Fibroblast of peridontal ligament (primary cell): ENCODE measurements at regions not wholly inside any gene's neighbourhood (a gene's known extent, or its start where the extent isn't known, plus 50 kb on each side); places are given as distances from the start of the nearest gene placed in this dataset.

Source experiments
- DNase-seq: peaks from one replicate; pipeline ENCODE4 v3.0.0-alpha.2; 2010; ENCODE audit errors: extremely low read depth

DNA sequence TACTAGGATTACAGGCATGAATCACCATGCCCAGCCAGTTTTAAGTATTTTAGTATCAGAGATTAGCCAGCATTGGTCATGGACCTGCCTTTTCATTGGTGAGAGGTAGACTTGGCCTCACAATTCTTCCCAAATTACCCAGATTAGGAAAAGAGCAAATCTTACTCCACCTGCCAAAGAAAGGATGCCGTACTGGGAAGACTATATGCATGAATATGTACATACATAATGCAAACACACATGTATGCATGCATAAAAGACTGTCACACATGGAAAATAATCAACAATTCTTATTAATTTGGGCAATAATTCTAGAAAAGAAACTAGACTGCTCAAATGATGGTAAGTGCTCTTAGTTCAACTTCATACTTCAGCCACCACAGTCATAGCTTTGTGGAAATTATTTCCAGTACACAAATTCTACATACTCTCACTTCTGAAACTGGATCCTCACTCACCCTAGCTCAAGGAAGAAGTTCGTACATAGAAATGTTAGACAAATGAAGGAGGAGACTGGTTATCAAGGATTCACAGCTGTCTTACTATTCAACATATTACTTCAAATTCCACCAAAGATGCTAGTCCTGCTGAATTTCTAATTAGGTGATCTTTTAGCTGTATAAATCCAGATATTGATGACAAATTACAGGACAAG is 73.7 kb downstream of the MINAR2 start:
- no peak for DNase-seq

DNA sequence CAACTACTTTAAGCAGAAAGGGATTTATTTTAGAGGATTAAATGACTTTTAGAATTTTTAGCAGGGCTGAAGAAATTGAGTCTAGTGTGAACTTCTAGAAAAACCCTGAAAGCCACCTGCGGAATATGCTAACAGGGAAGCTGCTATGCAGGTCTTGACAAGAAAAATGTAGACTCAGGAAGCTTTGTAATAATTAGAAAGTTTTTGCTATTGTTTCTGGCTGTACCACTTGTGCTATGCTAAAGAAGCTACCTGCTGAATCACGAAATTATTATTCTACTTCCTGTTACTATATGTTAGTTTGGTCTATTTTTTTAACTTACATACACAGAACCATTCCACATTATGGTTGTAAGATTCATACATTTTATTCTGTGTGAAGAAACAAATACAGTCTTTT is 74.0 kb upstream of the CHSY3 start:
- DNase-seq = no peak

DNA sequence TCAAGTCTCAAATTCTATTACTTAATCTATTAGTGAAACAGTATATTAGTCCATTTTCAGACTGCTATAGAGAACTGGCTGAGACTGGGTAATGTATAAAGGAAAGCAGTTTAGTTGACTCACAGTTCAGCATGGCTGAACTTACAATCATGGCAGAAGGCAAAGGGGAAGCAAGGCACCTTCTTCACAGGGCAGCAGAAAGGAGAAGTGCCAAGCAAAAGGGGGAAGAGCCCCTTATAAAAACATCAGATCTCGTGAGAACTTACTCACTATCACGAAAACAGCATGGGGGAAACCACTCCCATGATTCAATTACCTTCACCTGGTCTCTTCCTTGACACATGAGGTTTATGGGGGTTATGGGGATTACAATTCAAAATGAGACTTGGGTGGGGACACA is 67.9 kb upstream of the CHSY3 start:
- DNase-seq = no peak

DNA sequence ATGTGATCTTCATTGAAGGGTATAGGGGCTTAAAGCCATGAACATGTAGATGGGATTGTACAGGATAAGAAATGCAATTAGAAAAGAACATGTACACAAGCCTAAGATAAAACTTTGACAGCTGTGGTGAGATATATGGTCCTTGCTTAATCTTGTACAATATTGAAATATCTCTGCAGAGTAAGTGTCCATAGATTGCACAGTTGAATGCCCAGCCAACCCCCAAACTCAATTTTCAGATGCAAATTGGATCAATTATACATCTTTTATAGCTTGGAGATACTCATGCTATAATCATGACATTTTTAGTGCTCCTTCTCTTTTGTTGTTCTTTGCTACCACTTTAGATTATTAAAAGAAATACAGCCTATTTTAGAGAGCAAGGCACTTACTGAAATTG is 59.5 kb upstream of the CHSY3 start:
- no peak for DNase-seq

DNA sequence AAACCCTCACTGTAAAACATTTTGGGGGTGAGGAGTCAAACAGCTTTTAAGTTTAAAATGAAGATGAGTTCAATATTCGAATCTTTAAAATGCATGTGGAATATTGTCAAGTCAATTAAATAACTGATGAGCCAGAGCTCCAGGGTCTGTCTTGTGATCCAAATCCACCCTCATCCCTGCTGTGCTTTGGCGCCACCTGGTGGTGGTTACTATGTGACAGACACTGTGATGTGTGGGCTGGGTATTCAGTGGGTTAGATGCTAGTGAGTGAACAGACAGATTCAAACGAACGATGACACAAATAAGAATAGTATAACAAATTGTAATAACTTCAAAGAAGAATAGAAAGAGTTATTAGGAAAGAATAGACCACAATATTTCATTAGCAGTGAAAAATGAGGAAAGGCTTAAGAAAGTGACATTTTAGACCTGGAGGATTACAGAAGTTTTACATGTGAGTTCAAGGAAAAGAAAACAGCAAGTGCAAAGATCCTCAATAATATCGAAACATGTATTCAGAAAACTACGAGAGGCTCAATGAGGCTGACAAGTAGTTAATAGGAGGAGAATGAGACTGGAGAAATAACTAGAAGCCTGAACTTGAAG is 51.4 kb upstream of the CHSY3 start:
- peak; percentile 76 for DNase-seq

DNA sequence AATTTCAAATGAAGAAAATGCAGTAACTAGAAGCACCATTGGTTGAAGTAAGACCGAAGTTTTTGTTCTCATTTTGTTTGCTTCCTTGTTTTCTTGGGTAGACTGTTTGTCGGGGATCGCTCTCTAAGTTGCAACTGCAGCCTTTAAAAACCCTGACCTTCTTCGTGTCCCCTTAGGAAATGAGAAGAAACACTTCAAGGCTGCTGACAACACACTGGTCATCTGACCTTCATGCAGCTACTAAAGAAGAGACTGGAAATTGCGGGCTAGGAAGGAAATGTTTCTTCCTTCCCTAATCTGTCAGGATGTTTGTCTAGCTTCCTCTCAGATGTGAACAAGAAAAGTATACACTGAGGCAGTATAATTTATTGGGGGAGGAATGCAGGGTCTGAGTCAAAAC is 50.7 kb upstream of the CHSY3 start:
- no peak for DNase-seq
